HG02759 (cell line): ENCODE measurements at regions not wholly inside any gene's neighbourhood (a gene's known extent, or its start where the extent isn't known, plus 50 kb on each side); places are given as distances from the start of the nearest gene placed in this dataset.
"Not testable (repeated sequence)": the region's sequence is repeated elsewhere in the genome, so short reads cannot be mapped to it uniquely, and the experiment has no call there.

Experiments used
- ATAC-seq: cut with Tn5 transposase; IDR thresholded peaks from one replicate; pipeline ENCODE4 v1.9.1; 2021; ENCODE audit warnings: mild to moderate bottlenecking, moderate library complexity; ENCODE audit not compliant: unreplicated experiment

- no peak for ATAC-seq
Observed at GRCh38 chr12:105423237-105423636, 92.7 kb downstream of the C12orf75 start.

GRCh38 chr12:105423921-105424320 lies 93.4 kb downstream of the C12orf75 start:
- no peak for ATAC-seq

- ATAC-seq, result no peak
Observed at GRCh38 chr12:105425254-105426174, 95.0 kb downstream of the C12orf75 start.

- no peak for ATAC-seq
Observed at GRCh38 chr12:105426766-105427165, 96.3 kb downstream of the C12orf75 start.

- no peak for ATAC-seq
Observed at GRCh38 chr12:105427883-105428282, 97.4 kb downstream of the C12orf75 start.

GRCh38 chr12:105428793-105429395 lies 98.4 kb downstream of the C12orf75 start:
- no peak for ATAC-seq

- ATAC-seq, result no peak
Observed at GRCh38 chr12:105429511-105429910, 99.0 kb downstream of the C12orf75 start.

- ATAC-seq, result no peak
Observed at GRCh38 chr12:105431537-105432100, 101.1 kb downstream of the C12orf75 start.

- ATAC-seq, result no peak
Observed at GRCh38 chr12:105433804-105434203, 103.3 kb downstream of the C12orf75 start.

- no peak for ATAC-seq
Observed at GRCh38 chr12:105436636-105437035, 106.1 kb downstream of the C12orf75 start.

GRCh38 chr12:105440037-105440664 lies 109.7 kb downstream of the C12orf75 start:
- ATAC-seq, result no peak

GRCh38 chr12:105443802-105444652 lies 113.5 kb downstream of the C12orf75 start:
- ATAC-seq, result no peak

GRCh38 chr12:105444653-105445102 lies 114.2 kb downstream of the C12orf75 start:
- ATAC-seq, result no peak

GRCh38 chr12:105445249-105445648 lies 114.8 kb downstream of the C12orf75 start:
- no peak for ATAC-seq

- no peak for ATAC-seq
Observed at GRCh38 chr12:105445649-105446048, 115.2 kb downstream of the C12orf75 start.

- ATAC-seq, result not testable (repeated sequence)
Observed at GRCh38 chr12:105446460-105446859, 116.0 kb downstream of the C12orf75 start.

- no peak for ATAC-seq
Observed at GRCh38 chr12:105449431-105449830, 118.9 kb downstream of the C12orf75 start.

- no peak for ATAC-seq
Observed at GRCh38 chr12:105451211-105451610, 120.7 kb downstream of the C12orf75 start.

GRCh38 chr12:105451798-105452197 lies 121.3 kb downstream of the C12orf75 start:
- ATAC-seq, result no peak

GRCh38 chr12:105453316-105453715 lies 122.8 kb downstream of the C12orf75 start:
- ATAC-seq, result no peak
